HG02973 (cell line): ENCODE measurements at regions not wholly inside any gene's neighbourhood (a gene's known extent, or its start where the extent isn't known, plus 50 kb on each side); places are given as distances from the start of the nearest gene placed in this dataset.

ENCODE experiments used
- ATAC-seq: cut with Tn5 transposase; IDR thresholded peaks from one replicate; pipeline ENCODE4 v1.9.1; 2021; ENCODE audit warnings: moderate library complexity; ENCODE audit not compliant: unreplicated experiment

DNA sequence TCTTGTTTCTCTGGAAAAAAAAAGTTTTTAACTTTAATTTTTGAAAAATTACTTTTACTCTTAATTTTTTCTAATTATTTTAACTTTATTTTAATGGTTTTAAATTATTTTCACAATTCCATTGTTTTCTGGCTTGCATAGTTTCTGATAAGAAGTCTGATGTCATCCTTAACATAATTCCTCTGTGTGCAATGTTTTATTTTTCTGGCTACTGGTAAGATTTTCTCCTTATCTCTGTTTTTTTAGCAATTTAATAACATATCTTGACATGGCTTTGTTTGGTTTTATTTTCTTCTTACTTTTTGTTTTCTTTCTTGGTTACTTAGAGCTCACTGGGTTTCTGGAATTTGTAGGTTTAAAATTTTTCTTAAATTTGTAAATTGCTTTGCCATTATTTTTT is 114.8 kb downstream of the TBXT start:
- ATAC-seq, result no peak

DNA sequence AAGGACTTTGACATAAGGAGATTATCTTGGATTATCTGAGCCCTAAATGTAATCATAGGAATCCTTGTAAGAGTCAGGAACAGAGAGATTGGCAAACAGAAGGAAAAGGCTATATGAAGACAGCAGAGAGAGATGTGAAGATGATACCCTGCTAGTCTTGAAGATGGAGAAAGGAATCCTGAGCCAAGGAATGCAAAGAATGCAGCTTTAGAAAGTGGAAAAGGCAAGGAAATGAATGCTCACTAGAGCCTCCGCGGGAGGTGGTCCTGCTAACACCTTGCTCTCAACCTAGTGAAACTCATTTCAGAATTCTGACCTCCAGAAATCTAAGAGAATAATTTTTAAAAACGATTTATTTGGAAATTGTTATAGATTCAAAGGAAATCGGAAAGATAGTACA is 117.1 kb downstream of the TBXT start:
- ATAC-seq, result no peak

DNA sequence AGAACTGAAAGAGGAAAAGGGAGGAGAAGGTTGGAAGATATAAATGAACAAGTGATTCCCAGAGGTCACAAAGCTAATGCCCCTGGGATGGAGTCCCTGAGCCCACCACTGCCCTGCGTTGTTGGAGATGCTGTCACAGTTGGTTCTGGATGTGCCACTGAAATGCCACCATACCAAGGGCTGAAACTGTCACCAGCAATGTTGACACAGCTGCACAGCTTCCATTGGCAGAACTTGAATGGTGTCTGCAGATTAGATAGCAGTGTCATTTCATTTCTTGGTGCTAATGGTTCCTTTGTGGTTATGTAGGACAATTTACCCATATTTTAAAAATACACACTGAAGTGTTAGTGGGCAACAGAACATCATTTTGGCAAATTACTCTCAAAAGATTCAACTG is 120.7 kb downstream of the TBXT start:
- no peak for ATAC-seq

DNA sequence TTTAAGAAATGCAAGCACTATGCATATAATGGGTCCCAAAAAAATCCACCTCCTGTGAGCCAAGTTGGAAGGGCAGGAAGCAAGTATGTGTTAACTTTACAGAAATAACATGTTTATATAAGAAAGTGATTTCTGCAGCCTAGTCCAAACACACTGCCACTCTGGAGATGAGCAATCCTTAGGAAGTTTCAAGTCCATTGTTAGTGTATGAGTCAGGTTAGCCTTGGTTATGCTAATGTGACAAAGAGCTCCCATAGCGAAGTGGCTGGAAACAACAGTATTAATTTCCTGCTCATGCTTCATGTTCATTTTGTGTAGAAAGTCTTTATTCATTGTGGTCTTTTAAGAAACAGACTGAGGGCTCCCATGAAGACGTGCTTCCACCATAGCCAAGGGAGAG is 121.4 kb downstream of the TBXT start:
- no peak for ATAC-seq

DNA sequence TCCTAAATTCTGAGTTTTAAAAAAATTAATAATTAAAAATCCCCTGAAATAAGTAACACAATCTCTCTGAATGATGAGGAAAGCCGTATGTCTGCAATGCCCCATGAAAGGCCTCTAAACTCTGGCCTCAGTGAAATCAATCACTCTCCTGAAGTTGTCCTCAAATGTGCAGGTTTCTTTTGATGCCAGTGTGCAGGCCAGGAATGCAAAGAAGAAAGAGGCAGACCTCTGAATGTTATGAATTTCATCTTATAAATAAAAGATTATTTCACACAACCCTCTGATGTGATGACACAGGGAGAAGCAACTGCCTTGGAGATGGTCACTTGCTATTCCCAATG is 121.8 kb downstream of the TBXT start:
- no peak for ATAC-seq

DNA sequence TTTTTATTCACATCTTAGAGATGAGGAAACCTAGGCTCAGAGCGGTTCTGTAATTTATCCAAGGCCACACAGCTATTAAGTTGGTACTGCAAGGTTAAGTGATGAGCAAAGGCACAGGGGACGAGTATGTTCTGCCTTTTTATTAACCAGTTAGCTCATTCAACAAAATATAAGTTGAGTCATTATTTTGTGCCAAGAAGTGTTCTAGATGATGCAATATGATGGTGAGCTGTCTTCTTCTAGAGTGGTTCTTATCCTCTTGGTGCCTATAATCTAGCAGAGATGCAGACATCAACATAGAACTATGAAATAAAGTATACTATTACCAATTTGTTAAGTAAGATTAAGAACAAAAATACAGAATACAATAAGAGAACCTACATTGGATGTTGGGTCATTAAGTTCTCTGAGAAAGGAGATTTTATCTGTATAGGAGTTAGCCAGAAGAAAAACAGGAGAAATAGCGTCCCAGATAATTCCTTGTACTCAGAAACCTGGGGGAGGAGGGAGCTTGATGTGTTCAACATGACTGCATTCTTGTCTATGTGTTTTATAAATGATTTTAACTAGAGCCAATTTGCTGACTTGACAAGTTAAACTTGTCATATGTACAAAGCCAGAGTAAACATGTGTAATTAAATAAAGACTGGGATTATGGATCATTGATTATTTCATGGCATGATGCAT is 122.3 kb downstream of the TBXT start:
- no peak for ATAC-seq

DNA sequence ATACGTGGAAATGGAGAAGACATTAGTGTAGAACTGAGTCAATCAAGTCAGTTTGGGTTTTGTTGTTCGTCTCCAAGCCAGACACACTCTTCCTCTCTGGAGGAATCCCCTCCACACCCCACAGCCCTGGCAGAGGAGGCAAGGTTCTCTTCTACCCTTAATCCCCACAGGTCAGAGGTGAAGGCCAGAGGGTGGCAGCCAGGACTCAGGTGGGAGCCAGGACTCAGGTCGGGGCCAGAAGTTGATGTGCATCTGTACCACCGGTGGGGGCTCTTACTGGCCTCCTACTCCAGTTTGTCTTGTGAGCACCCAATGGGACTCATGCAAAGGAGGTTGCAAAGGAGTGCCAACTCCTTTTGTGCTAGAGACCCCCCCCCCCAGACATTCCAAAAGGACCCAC is 126.4 kb downstream of the TBXT start:
- no peak for ATAC-seq

DNA sequence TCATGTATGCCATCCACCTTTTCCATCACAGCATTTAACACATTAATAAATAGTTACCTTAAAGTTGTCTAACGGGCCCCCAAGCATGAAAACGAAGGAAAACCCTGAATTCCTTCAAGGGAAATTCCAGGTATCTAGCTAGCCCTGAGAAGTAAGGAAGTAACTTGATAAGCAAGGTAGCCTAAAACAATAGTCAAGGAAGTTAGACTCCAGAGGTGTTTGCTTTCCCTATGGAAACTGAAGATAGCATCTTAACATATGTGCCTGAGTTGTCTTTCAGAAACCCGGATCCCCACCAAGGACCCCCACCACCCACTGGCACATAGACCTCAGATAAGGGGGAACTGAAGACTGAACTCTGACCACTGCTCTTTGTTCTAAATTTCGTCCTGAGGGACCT is 127.4 kb downstream of the TBXT start:
- ATAC-seq, result no peak

DNA sequence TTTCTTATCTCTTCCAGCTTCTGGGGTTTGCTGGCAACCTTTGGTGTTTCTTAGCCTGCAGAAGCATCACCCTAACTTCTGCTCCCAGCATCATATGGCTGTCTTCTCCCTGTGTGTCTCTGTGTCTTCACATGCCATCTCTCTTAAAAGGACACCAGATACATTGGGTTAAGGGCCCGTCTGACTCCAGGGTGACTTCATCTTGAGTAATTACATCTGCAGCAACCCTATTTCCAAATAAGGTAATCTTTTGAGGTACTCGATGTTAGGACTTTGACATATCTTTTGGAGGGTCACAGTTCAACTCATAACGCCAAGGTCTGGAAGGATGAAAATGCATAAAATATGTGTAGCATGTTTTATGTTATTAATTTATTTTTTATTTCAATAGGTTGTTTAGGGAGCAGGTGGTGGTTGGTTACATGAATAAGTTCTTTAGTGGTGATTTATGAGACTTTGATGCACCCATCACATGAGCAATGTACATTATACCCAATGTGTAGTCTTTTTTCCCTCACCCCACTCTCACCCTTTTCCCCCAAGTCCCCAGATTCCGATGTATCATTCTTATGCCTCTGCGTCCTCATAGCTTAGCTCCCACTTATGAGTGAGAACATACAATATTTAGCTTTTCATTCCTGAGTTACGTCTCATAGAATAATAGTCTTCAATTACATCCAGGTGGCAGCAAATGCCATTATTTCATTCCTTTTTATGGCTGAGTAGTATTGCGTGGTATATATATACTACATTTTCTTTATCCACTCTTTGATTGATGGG is 131.1 kb downstream of the TBXT start:
- no peak for ATAC-seq

DNA sequence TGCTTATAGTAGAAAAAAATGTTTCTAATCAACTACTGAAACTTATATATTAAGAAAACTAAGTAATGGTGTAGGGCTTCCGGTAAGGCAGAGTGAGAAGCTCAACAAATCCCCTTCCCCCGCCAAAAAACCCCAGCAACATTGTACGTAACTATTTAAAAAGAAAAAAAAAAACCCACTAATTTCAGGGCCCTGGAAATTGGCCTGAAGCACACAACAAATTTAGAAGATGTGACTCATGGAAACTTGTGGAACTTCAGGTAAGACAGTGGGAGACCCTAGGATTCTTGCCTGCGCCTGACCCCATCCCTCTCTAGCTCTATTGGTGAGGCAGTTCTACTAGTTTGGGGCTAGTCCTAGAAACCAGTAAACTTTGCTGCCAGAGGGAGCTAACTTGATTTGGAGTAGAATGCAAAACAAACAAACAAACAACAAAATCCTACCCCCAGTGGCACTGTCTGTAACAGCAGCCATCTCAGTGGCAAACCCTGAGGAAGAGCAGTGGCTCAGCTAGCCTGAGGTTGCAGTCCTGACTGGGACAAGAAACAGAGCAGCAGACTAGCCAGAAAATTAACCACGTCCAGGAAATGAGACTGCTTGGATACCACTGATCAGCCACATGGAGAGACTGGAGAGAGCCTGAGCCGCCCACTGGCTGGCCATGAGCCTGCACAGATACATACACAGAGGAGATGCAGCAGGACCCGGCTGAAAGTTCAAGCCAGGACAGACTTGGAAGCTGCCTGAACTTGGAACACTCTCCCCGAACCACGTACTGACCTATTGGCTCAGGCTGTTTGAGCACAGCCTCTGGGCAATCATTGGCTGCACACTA is 135.1 kb downstream of the TBXT start:
- ATAC-seq, result no peak

DNA sequence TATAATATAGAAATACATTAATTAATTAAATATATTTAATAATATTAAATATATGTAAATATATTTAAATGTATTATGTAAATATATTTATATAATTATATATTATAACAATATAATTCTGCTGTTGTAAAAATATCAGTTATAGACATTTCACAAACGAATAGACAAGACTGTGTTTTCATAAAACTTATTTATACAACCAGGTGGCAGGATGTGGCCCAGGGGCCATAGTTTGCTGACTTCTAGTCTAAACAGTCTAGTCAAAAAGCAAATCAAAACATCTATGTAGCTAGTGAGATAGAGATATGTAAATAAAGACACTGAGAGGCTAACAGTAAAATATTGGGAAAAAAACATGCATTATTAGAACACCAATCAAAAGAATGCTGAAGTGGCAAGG is 136.4 kb downstream of the TBXT start:
- no peak for ATAC-seq

DNA sequence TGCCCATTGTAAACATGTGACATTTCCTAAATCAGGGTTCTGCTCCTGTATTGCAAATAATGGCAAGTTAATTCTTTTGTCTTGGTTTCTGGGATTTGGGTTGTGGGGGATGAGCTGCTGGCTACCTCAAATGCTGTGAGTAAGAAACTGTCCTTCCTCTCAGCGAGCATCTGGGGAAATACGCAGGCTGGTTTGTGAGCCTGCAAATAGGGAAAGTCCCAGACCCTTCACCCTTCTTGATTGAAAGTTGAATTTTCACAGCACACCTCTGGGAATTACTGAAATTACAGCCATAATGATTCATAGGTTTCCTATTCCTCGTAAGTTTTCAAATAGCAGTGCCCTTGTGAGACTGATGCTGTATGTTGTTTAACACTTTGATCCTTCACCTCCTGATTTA is 138.1 kb downstream of the TBXT start:
- no peak for ATAC-seq

DNA sequence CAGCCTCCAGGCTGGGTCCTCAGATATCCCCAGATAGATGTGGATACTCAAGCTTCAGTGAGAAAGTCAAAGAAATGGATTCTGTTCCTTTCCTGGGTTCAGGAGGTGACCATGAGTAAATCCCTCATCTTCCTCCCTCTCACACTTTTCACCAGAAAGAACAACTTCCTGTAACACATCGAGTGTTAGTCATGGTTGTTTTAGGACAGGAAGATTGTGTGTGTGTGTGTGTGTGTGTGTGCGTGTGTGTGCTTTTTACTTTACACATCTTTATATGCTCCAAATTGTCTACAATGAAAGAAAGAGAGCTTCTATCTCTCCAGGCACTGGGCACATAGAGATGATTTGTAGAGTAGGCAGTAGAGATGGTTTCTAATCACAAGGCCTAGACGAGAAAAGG is 139.9 kb downstream of the TBXT start:
- ATAC-seq, result no peak

DNA sequence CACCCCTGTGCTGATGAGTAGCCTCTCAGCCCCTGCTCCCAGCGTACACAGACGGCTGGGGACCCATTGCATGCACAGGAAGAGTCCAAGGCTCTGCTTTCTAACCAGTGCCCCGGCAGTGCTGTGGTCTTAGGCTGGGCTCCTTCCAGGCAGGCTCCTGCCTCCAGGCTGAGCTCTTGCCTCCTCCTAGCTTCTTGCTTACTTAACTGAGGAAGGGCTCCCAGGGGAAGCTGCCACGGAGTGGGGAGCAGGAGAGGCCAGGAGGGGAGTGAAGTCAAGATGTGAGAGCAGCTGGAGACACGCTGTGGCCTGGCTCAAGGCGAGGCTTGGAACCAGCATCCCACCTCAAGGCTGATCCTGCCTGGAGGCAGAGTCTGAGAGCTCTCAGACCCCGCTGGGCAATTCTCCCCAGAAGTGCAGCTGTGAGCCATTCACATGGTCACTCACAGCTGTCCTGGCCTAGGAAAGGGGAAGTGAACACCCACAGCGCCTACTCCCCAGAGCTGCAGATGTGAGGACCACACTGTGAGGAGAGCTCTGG is 141.0 kb downstream of the TBXT start:
- ATAC-seq, result no peak

DNA sequence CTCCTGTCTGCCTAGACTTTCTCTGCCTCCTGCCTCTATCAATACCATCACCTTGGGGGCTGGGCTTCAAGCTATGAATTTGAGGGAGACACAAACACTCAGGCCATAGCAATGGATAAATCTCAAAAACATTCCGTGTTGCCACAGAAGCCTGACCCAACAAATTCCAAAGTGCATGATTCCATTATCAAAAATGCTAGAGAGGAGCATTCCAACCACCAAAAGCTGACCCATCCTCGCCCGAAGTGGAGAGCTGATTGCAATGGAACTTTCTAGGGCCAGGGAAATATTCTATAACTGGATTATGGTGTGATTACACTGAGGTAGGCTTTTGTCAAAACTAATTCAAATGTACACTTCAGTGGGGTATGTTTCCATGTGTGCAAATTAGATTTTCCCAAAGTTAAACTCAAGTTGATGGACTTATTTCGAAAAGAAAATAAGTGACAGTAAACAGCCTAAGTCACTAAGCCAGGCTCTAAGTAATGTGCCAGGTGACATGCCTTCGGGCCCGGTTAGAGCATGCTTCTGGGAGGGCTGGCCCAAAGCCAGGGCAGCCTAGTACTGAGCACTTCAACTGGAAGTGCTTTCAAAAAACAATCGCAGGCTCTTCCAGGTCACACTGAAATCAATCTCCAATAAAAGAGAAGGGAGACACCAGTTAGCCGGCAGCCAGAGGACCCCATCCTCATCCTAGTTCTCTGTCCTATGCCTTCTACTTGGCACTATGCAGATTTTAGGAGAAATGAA is 142.3 kb downstream of the TBXT start:
- no peak for ATAC-seq

DNA sequence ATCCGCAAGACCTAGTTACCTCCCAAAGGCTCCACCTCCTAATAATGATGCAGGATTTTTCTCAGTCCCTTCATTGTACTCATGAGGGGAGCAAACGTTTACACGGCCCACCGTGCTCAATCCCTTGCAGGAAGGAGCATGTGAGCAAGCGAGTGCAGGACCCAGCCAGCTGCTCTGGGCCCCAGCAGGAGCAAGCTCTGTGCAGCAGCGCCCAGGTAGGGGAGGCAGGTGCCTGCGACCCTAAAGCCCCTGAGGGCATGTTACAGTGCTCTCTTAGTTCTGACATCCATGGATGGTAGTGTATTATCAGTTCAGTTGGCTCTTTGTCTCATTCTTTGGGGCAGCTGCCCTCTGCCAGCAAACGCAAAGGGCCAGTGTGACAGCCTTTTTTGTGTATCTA is 143.4 kb downstream of the TBXT start:
- ATAC-seq, result no peak

DNA sequence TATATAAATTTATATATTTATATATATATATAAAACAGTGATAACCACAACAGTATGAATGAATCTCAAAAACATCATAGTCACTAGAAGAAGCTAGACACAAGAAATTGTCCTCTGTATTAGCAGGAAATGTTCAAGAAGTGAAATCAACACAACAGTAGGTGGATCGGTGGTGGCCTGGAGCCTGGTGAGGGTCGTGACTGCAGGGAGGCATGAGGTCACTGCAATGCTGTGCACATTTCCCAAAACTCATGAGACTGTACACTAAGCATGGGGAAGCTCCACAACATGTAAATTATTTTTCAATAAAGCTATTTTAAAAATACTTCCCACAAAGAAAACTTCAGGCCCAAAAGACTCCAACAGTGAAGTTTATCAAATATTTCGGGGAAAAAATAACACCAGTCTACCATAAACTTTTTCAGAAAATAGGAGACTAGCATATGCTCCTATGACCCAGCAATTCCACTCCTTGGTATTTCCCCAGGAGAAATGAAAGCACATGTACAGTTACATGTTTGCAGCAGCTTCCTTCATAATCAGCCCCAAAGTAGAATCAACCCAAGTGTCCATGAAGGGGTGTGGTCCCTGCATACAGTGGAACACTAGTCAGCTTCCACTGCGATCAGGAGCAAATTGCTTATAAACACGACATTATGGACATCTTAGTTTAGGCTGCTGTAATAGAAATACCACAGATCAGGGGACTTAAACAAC is 144.2 kb downstream of the TBXT start:
- ATAC-seq, result no peak

DNA sequence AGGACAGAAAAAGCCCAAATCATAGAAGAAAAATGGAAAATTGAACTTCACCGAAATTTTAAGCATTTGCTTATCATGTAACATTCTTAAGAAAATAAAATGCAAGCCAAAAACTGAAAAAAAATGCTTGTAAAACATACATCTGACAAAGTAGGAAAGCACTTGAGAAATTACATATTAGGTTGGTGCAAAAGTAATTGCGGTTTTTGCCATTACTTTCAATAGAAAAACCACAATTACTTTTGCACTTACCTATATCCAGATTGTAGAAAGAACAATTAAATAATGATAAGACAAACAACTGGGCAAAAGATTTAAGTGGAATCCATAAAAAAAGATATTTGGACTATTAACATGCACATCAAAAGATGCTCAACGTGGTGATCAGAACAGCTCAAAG is 146.2 kb downstream of the TBXT start:
- ATAC-seq, result no peak

DNA sequence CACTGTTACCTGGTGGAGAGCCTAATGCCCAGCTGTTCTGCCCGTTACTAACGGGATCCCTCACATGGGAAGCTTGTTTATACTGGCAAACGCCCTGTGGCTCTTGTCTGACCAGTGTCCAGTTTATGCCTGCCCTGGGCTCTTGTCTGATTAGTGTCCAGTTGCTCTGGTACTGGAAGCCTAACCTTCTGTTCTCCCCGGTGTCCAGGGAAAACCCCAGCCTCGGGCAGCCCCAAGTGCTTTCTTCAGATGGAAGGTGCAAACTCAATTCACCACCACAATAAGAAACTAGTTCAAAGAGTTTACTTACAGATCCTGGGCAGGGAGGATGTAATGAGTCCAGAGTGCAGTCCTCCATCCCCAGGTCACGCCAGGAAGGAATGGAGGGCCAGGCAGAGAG is 148.4 kb downstream of the TBXT start:
- ATAC-seq, result no peak

DNA sequence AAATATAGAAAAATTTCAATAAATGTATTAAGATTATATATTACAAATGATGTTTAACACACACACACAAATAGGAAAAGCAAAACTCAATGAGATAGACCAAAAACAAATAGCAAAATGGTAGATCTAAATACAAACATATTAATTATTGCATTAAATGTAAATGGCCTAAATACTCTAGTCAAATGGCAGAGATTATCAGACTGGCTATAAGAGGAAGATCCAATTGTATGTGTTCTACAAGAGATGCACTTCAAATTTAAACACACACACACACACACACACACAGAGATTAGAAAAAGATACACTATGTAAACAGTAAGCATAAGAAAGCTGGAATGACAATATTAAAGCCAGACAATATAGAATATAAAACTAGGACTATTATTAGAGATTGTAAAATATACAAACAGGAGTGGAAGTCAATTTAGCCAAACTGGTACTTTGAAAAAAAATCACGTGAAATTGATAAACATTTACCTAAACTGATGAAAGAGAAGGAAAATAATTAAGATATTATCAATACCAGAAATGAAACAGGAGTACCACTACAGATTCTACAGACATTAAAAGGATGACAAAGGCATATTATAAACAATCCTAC is 150.5 kb downstream of the TBXT start:
- ATAC-seq, result no peak
